Frontal cortex (tissue), 3 donors: ENCODE measurements at regions not wholly inside any gene's neighbourhood (a gene's known extent, or its start where the extent isn't known, plus 50 kb on each side); places are given as distances from the start of the nearest gene placed in this dataset.

Experiments
- DNase-seq, 2 donors: peaks; one replicate each; pipeline ENCODE4 v3.0.0; 2012; ENCODE audit warnings: low spot score in 2 of 2
- FAIRE-seq: peaks from 2 replicates; lab custom pipeline; 2012; peaks lifted over from hg19 to GRCh38; lab: Jason Lieb, UNC
- donor health status: control.
- donor health status: control.
- donor health status: control.

DNA sequence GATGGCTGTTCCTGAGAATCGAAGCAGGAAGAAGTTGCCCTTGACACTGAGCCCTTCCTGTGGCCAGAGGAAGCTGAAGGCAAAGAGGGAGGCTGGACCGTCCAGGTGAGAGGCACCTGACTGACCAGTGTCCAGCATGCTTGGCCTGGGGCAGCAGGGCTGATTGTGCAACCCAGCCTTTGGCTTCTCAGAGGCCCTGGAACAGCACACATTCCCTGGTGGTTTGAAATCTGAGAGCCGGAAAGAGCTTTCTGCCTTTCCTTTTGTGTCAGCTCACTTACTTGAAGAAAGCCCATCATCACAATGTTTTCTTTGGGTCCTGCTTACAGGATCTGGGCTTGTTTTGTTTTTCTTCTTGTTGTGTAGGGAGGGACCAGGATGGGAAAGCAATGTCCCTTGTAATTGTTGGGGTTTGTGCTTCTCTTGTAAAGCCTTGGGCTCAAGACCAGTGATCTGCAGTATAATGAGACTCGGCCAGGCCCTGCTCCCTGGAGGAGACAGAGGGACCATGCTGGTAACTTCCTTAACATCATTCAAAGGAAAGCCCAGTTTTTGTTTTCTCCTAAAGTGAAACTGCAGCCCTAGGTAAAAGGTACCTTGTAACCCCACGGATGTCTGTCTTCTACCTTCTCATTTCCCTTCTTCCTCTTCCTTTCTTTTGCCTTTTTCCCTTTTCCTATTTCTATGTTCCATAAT lies 213.7 kb downstream of the NXNL2 start:
- DNase-seq: no peak
- FAIRE-seq: no peak

DNA sequence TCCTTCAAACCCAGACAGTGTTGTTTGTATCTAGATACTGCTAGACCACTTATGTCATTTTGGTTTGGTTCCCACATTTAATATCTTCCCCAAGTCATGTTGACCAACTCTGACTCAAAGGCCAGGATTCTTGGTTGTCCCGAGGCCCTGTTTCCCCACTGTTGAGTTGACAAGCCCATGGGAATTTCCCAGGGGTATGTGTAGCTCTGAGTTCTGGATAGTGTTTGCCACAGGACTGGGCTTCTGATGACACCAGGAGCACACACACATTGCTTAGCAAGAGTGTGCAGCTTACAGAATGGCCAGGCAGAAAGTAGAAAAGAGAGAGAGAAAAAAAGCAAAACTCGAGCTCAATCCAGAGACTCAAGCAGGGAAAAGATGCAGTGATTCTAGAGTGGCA lies 214.4 kb downstream of the NXNL2 start:
- FAIRE-seq (no peak), DNase-seq (no peak)

DNA sequence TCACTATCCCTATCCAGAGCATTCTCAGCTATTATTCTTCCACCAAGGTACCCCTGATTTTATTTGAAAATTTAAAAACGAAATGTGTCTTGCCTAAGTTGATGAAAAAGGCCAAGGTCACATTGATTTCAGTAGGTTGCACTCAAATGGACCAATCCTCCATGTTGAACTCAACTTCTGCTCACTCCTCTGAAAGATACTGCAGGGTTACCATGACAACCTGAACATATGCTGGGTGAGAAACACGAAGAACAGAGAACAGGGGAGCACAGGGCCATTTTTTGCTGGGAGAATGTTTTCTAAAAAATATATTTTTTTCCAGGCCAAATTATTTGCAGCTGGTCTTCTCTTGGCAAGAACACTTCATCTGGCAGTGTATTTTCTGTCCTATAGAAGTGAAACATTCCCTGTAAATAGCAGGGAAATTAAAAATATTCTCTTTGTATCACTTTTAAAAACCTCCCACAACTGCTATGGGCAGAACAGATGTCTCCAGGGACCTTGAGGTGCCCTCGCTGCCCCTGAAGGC lies 215.9 kb downstream of the NXNL2 start:
- no peak for FAIRE-seq
- DNase-seq: no peak

DNA sequence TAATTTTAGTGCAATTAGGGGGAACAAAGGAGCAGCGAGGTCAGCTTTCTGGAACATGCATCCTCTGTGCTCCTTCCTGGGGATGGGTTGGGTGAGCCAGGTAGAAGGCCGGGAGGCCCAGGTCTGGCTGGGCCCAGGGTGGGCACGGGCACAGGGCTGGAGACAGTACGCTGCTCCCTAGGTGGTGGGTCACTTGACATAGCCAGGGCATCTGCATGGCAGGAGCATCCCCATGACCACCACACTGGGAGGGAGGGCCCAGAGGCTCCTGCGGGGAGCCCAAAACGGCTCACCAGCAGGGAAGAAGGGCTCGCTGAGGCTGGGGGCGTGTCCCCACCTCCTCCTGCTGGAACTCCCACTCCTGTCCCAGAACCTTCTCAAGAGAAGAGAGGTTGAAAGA lies 216.8 kb downstream of the NXNL2 start:
- FAIRE-seq: no peak
- DNase-seq: no peak

DNA sequence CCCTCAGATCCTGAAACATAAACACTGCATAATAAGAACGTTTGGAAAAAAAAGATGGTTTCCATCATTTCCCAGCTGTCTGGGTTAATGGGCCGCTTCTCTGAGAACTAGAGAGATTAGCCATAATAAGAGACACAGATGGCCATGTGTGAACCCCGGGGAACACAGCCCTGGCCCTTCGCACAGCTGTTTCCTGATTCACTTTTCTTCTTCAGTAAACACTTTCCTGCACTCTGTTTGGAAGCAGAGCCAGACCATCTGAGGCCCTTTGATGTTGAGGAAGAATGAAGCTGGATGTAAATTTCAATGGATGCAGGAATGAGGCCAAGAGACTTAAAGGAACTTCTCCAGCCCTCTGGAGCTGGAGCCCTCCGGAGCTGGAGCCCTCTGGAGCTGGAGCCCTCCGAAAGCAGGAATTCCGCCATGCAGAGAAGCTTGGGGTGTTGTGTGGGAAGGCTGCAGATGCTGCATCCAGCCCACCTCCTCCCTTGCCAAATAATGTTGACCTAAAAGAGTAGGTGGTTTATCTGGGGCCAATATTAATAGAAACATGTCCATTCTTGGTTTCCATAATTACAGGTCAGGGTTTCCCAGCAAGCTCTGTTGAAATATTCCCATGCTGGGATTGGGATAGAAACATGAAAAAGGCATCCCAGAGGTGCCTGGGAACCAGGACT lies 218.9 kb downstream of the NXNL2 start:
- FAIRE-seq (no peak), DNase-seq (no peak)

DNA sequence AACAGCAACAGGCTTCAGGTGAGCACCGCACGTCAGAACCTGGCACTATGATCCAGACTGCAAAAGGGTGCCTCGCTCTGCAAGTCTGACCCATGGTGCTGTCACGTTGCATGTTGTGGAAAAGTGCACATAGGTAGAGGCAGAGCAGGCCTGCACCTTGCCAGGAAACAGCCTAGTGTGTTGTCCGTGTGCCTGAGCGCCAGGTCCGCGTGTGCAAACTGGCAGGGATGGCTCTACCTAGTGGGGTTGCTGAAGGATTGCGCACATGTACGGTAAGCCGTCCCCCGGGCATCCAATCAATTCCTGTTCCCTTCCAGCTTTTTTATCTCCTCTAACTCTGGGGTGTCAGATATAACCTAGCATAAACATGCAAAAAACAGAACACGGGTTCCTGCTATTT lies 219.5 kb downstream of the NXNL2 start:
- DNase-seq (no peak), FAIRE-seq (no peak)

DNA sequence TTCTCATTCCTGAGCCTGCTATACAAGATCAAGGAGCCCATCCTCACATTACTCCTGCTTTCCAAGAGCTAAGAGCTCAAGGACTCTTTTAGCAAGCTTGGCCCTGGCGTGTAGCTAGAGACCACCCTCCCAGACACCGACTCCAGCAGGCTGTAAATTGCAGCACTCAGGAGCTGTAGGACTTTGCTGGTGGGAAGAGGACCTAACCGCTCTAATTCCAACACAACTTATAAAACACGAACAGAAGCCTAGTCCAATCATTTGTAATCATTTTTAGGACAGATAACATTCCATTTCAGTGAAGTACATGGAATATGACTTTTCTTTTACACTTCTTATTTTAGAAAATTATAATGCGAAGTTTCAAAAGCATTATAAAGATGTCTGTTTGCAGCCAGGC lies 219.9 kb downstream of the NXNL2 start:
- no peak for DNase-seq
- FAIRE-seq: no peak

DNA sequence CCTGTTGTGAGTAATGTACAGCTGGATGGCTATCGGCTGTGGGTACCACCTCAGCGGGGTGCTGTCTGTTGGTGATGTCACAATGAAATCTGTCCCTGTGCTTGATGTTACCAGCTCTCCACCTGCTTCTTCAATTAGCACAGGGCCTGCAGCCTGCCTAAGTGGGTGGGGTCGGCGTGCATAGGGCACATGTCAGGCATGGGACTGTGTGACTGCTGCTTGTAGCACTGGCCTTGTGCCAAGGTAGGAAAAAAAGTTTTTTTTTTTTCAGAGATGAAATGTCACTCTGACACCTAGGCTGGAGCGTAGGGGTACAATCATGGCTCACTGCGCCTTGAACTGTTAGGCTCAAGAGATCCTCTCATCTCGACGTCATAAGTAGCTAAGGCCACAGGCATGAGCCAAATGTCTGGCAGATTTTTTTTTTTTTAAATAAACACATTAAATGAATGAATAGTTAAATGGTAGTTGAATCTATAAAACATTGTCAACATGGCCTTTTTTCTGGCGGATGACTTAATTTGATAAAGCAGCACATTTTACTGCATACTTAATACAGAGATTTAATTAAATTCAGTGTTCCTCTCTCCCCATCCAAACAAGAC lies 222.5 kb downstream of the NXNL2 start:
- FAIRE-seq: no peak
- no peak for DNase-seq

DNA sequence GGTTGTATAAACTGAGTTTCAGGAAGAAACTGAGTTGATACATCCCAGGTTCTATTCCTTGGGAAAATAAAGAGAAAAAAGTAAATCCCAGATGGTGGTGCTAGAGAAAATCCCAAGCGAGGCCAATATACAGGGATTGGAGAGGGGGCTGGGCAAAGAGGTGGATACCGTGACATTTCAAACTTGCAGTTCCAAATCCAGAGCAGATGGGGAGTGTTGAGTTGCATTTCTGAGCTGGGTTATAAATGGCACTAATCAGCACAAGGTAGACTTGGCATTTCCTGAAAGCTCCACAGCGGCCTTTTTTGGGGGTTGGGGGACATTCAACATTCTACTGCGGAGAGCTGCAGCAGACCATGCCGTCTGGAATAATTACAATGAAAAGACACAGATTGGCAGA lies 224.4 kb downstream of the NXNL2 start:
- DNase-seq: no peak
- FAIRE-seq: no peak

DNA sequence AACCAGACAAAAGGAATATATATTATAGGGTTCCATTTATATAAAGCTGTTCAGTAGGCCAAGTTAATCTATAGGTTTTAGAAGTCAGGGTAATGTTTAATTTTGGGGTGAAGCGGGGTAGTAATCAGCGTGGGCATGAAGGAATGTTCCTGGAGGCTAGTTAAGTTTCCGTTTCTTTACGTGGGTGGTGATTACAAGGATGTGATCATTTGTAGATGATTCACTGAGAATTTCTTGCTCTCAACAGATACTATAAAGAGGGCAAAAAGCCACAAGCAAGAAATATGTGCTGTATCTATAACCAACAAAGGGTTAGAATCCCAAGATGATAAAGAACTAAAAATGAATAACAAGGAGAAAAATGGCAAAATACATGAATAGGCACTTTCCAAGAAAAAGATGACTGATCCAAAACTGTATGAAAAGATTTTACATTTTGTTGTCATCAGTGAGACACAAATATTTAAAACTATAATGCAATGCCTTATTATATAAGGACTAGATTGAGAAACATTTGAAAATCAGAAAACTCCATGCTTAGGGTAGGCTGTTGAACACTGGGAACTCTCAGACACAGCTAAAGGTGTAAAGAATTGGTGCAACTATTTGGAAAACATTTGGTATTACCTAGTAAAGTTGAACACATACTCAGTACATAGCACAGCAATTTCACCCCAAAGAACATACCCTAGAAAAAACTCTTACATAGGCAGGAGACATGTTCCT lies 224.3 kb upstream of the S1PR3 start:
- DNase-seq: no peak
- FAIRE-seq: no peak

DNA sequence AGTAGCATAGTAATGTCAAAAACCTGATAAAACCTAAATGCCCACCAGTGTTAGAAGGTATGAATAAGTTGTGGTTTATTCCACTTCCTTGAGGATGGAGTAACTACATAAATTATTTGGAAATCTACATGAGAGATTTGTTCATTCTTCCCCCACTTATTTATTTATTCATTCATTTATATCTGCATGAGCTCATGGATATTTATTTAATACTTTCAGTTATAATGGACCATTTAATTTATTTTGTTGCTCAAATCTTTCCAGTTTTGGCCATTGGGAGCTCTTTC lies 223.8 kb upstream of the S1PR3 start:
- DNase-seq: no peak
- FAIRE-seq: no peak

DNA sequence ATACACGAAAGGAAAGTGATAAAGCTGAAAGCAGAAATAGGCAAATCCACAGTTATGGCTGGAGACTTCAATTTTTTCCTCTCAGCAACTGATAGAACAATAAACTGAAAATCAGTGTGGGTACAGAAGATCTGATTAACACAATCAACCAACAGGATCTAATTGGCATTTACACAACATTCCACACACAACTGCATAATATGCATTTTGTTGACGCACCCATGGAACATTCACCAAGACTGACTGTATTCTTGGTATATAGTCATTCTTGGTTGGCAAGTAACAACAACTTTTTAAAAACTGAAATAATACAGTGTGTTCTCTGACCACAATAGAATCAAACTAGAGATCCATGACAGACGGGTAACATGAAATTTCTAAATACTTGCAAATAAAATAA lies 218.7 kb upstream of the S1PR3 start:
- FAIRE-seq (no peak), DNase-seq (no peak)

DNA sequence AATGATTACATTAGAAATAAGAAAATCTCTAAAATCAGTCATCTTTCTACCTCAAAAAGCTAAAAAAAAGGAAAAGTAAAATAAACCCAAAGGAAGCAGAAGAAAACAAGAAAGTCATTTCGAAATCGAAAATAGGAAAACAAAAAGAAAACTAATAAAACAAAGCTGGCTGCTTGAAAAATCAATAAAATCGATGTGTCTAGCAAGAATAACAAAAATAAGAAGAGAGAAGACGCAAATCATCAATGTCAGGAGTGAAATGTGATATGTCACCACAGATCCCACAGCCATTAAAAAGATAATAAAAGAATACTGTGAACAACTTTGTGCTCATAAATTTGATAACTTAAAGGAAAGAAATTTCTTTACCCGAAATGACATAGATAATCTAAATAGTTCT lies 218.1 kb upstream of the S1PR3 start:
- FAIRE-seq (no peak), DNase-seq (no peak)

DNA sequence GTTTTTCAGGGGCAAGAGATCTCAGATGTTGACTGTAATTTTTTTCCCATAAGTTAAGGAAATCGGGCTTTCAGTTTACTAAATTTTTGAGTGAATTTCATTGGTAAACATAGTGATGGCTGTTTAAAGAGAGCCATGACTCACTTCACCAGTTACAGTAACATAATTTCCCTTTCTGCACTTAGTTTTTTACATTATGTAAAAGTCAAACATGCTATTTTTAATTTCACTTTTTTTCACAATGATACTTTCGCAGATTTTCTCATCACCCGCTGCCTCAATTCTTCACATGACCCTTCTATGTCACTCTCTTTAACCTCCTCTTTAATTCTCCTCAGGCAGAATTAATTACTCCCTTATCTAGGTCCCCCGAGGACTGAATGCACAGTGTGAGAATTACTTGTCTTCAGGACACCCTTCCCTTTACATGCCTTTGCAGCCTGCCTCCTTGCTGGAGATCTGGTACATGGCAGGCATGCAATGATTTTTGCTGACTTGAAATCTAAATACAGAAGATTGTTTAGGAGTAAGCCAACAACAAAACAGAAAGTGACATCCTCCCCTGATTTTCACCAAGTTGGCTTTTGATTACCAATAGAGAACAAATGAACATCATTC lies 217.5 kb upstream of the S1PR3 start:
- FAIRE-seq: no peak
- DNase-seq: no peak

DNA sequence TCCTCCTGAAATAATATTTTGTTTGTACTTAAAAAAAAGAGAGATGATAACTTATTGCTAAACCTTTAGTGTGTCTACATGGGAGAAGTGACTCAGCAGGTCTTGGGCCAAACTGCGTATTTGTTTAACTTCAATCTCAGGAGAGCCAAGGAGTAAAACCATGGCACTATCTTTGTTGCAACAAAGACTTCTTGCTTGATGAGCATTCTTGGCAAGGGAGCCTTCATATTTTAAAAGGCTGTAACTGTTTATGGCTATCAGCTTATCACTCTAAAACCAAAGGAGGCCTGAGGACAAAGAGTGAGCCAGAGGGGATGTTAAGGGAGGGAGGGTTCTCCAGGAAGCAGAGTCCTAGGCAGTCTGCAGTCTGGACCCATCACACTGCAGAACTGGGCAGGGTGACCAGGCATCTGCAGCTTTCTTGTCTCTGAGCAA lies 216.2 kb upstream of the S1PR3 start:
- no peak for FAIRE-seq
- DNase-seq: no peak

DNA sequence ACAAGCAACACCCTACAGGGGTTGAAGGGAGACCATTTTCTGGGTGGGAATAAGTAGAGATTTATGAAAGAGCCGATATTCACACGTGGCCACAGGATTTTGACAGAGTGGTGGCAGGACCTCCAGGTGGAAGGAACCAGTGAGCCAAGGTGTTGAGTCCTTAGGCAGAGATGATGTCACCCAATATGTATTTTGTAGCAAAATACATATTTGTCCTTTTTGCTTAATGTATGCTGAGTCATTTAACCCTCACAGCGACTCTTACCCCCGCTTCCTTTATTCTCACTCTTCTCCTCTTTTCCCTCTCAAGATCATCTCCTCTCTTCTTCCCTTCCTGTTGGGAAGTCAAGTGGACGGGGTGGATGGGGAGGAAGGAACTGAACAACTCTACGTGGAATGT lies 215.7 kb upstream of the S1PR3 start:
- DNase-seq (no peak), FAIRE-seq (no peak)

DNA sequence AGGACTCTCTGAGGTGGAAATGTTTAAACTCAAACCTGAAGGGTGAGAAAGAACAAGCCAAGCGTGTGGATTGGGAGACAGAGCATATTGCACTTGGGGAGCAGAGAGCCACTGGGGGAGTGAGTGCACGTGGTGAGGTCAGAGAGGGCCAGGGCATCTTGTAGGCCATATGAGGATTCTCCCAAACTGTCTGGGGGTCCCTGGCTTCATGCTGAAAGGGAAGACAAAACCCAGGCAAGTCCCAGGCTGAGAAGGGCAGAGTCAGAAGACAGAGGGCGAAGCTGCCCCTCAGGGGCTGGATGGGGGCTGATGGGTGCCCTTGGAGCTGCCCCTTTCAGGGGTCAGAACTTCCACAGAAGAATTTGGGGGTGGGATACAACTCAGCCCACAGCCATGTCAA lies 215.3 kb upstream of the S1PR3 start:
- FAIRE-seq (no peak), DNase-seq (no peak)

DNA sequence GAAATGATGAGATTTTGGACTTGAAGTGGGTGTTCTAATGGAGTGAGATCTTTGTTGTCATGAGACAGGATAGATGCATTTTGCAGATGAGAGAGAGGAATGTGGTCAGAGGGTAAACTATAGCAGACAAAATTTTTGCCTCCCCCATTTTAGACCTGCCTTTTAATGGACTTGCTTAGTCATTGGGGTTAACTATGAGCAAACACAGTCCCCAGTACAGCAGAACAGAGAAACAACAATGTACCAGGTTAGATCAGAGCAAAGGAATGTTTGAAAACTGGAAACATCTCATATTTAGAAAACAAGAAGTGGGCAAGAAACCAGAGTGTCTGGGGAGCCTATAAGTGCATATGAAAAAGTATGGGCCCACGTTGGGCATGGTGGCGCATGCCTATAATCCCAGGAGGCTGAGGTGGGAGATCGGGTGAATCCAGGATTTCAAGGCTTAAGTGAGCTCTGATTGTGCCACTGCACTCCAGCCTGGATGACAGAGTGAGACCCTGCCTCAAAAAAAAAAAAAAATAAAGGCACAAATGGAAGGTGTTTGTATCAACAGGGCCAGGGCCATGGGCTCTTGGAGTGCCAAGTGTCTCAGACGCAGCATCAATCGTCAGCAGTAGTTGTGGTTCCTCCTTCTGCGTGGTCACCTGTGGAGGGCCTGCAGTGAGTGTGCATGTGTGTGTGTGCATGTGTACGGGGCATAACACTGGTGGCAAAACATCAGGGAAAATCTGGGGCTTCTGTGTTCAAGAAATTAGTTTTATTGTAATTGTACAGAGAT lies 214.4 kb upstream of the S1PR3 start:
- no peak for DNase-seq
- FAIRE-seq: no peak

DNA sequence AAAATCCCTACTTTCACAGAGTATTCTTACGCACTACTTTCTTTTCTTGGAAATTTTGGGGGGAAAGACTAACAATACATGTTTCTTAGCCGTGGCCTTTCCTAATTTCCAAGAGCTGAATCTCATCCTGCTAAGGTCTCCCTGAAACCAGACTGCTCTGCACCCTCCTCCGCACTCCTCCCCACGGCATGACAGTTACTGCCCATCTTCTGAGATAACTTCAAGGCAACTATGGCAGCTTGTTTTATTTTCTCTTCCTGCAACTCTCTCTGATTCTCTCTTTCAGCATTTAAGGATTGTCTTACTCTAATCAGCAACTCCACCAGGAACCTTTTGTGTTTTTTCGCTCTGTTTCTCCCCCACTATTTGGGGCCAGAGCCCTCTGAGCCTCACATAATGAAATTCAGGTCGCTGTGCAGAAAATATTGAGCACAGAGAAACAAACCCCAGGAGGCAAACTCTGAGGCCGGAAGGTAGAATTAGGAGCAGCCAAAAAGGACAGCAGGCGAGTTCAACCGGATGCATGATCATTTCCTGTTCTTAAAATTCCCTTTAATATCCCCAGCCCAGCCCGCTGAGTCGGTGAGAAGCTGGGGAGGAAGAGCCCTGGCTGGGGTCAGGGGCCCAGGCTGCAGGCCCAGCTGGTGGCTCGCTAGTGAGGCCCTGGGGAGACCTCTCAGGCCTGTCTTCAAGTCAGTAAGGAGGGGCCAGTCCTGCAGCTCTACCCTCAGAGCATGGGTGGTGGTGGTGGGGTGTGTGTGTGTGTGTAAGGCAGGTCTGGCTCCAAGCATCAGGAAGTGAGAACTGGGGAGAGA lies 213.6 kb upstream of the S1PR3 start:
- FAIRE-seq (no peak), DNase-seq (no peak)
